GM12873 (cell line): ENCODE measurements at regions not wholly inside any gene's neighbourhood (a gene's known extent, or its start where the extent isn't known, plus 50 kb on each side); places are given as distances from the start of the nearest gene placed in this dataset.

Experiments
- CTCF ChIP-seq: IDR thresholded peaks from 2 replicates; pipeline ENCODE4 v1.5.1; 2012; ENCODE audit warnings: low read depth, mild to moderate bottlenecking, moderate library complexity, low read length, control low read depth; ENCODE audit not compliant: insufficient read depth; ENCODE audit errors: missing control alignments

GRCh38 chrX:11970578-11971359 is 167.5 kb upstream of the FRMPD4 start:
- no peak for TF ChIP-seq CTCF

GRCh38 chrX:11976663-11977062 is 161.6 kb upstream of the FRMPD4 start:
- no peak for TF ChIP-seq CTCF

- no peak for TF ChIP-seq CTCF
Observed at GRCh38 chrX:11992271-11992670, 146.0 kb upstream of the FRMPD4 start.

GRCh38 chrX:11995146-11995545 is 143.1 kb upstream of the FRMPD4 start:
- no peak for TF ChIP-seq CTCF

- TF ChIP-seq CTCF = no peak
Observed at GRCh38 chrX:11996810-11997209, 141.5 kb upstream of the FRMPD4 start.

- no peak for TF ChIP-seq CTCF
Observed at GRCh38 chrX:11998944-11999343, 139.3 kb upstream of the FRMPD4 start.

- TF ChIP-seq CTCF = no peak
Observed at GRCh38 chrX:12002876-12003275, 135.4 kb upstream of the FRMPD4 start.
